Calu3 (cell line): ENCODE measurements at regions not wholly inside any gene's neighbourhood (a gene's known extent, or its start where the extent isn't known, plus 50 kb on each side); places are given as distances from the start of the nearest gene placed in this dataset.

Source experiments
- BruUV-seq: library from RNA; stranded (reverse); fragments of 400-500 nt; replicated peaks from 2 replicates; lab custom pipeline; 2021; lab: Mats Ljungman, UMichigan
- CTCF ChIA-PET: fragments of 300-600 bp; sonication (Branson Sonifier 250); formaldehyde crosslinking; loops from one replicate; lab custom pipeline; 2022; ENCODE audit warnings: antibody characterized with exemption; lab: Charles Lee
- DNase-seq: peaks from one replicate; pipeline ENCODE4 v3.0.0; 2022
- H3K27ac Mint-ChIP-seq: one replicate; pipeline ENCODE4 v1.8.0; 2022; ENCODE audit warnings: mixed read lengths; ENCODE audit not compliant: unreplicated experiment
- H3K27me3 Mint-ChIP-seq: one replicate; pipeline ENCODE4 v1.8.0; 2022; ENCODE audit warnings: mixed read lengths; ENCODE audit not compliant: unreplicated experiment
- H3K36me3 Mint-ChIP-seq: one replicate; pipeline ENCODE4 v1.8.0; 2022; ENCODE audit warnings: mild to moderate bottlenecking, moderate library complexity, mixed read lengths; ENCODE audit not compliant: insufficient read depth, unreplicated experiment
- H3K4me1 Mint-ChIP-seq: one replicate; pipeline ENCODE4 v1.8.0; 2022; ENCODE audit warnings: mild to moderate bottlenecking, low read depth, mixed read lengths; ENCODE audit not compliant: unreplicated experiment
- H3K4me3 Mint-ChIP-seq: one replicate; pipeline ENCODE4 v1.8.0; 2022; ENCODE audit warnings: mild to moderate bottlenecking, low read depth, moderate library complexity, mixed read lengths; ENCODE audit not compliant: unreplicated experiment
- H3K9me3 Mint-ChIP-seq: one replicate; pipeline ENCODE4 v1.8.0; 2022; ENCODE audit warnings: low read depth, mixed read lengths; ENCODE audit not compliant: unreplicated experiment
- intact Hi-C: fragments of 100-400 bp; cut with micrococcal nuclease; formaldehyde crosslinking; loops from one replicate; pipeline ENCODE4 v1.10.0; 2022; ENCODE audit not compliant: unreplicated experiment
- TF ChIP-seq, protein P1 (sequence below): fragments of 200-600 bp; IDR thresholded peaks from one replicate; pipeline ENCODE4 v1.8.0; 2022; ENCODE audit warnings: antibody characterized with exemption; ENCODE audit not compliant: unreplicated experiment

DNA sequence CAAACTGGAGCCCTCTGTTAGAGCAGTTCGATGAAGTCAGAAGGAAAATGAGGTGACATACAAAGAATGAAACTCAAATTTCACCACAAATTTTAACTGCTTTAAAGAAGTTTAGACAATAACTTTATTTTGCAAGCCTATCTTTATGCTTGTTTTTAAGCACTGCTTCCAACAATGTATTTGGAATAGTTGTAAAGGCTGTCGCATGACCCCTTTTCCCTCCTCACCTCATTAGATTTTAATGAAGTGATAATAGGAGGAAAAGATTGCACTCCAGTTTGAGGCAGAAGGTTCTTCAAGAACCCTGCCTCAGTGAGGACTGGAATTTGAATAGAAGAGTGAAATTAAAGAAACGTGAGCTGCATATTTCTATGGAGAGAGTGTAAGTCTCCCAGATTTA, 386.1 kb upstream of the NR3C2 start:
- no TSS peak for BruUV-seq
- H3K4me1 Mint-ChIP-seq = no peaks in the 10 kb centered on the region
- DNase-seq = no peak
- intact Hi-C loops = no loop called here
- no peaks in the 10 kb centered on the region for H3K27me3 Mint-ChIP-seq
- CTCF ChIA-PET = interaction anchor here (0.8 kb wide), 1 partner anchor 116 kb away, joined by 5 read pairs; no protein-coding TSS in a partner anchor
- peaks cover 2% of the 10 kb centered on the region for H3K9me3 Mint-ChIP-seq
- no peaks in the 10 kb centered on the region for H3K36me3 Mint-ChIP-seq
- no peak overlapping the region for H3K4me3 Mint-ChIP-seq
- no peak overlapping the region for H3K27ac Mint-ChIP-seq
- TF ChIP-seq, protein P1, sequence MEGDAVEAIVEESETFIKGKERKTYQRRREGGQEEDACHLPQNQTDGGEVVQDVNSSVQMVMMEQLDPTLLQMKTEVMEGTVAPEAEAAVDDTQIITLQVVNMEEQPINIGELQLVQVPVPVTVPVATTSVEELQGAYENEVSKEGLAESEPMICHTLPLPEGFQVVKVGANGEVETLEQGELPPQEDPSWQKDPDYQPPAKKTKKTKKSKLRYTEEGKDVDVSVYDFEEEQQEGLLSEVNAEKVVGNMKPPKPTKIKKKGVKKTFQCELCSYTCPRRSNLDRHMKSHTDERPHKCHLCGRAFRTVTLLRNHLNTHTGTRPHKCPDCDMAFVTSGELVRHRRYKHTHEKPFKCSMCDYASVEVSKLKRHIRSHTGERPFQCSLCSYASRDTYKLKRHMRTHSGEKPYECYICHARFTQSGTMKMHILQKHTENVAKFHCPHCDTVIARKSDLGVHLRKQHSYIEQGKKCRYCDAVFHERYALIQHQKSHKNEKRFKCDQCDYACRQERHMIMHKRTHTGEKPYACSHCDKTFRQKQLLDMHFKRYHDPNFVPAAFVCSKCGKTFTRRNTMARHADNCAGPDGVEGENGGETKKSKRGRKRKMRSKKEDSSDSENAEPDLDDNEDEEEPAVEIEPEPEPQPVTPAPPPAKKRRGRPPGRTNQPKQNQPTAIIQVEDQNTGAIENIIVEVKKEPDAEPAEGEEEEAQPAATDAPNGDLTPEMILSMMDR = no peak

DNA sequence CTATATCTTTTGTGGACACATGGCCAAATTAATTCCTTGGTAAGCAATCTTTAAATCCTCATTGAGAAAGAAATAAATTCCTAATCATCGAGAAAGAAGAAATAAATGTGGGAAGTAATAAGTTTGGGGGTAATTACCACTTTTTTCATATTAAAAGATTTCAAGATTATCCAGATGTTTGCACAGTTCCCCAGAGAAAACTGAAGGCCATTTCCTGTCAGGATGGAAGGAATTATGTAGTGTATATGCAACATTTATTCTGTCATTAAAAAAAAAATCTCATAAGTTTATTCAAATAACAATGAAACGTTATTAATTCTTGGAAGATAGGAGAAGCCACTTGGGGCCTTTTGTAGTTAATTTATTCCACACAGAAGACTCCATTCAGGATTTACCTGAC, 385.6 kb upstream of the NR3C2 start:
- TF ChIP-seq, protein P1 = no peak
- Mint-ChIP-seq H3K27ac (no peak overlapping the region), H3K36me3 (no peaks in the 10 kb centered on the region), H3K27me3 (no peaks in the 10 kb centered on the region), H3K4me1 (no peaks in the 10 kb centered on the region), H3K4me3 (no peak overlapping the region), H3K9me3 (peaks cover 2% of the 10 kb centered on the region)
- no peak for DNase-seq
- CTCF ChIA-PET = no interaction called here
- intact Hi-C loops = no loop called here
- no TSS peak for BruUV-seq

DNA sequence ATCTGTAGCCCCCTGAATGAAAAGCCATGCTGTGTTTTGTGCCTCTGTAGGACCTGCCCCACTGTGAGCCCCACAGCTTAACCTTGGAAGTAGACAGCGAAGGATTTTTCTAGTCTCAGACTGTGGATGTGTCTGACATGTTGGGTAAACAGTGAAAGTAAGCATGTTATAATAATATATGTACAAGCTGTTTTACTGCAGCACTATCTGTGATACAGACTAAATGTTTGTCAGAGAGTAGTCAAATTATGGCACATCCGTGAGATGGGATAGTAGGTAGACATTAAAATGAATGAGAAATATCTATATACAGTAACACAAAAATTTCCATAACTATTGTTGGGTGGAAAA, 381.2 kb upstream of the NR3C2 start:
- Mint-ChIP-seq H3K9me3 (peaks cover 2% of the 10 kb centered on the region), H3K27me3 (no peaks in the 10 kb centered on the region), H3K4me3 (no peak overlapping the region), H3K4me1 (no peaks in the 10 kb centered on the region), H3K27ac (no peak overlapping the region), H3K36me3 (no peaks in the 10 kb centered on the region)
- intact Hi-C loops = no loop called here
- no TSS peak for BruUV-seq
- TF ChIP-seq, protein P1 = no peak
- no peak for DNase-seq
- CTCF ChIA-PET = no interaction called here

DNA sequence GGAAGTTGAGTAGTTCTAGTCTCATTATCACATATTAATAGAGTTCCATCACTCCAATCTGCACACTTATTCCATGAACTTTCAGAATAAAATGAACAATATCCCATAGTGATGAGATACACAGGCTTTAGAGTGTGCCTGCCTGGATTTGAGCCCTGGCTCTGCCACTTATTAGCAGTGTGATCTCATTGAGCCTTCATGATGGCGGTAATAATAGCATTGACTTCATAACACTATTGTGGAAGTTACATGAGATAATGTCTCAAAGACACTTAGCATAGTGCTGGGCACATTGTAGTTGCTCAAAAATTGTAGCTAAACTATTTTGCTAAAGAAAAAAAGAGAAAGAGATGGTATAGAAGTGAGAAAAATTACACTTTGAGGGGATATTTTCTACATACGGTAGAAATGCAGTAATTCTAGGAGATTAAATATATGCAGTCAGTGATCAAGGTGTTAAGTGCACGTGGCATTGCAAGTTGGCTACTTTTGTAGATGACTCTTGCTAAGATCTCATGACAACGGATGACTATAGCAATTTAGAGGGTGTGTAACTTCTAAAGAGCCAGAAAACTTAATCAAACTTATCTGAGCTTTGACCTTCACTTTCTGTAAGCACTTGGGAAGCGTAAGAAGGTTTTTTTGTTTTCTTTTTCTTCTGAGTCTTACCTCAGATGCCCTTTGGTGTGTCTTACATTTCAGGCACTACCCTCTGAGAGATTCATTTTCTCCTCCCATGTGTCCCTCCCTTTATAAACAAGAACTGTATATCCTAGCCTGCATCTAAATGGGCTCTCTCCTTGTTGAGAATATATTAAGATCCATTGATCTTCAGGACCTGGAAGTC, 380.6 kb upstream of the NR3C2 start:
- CTCF ChIA-PET = no interaction called here
- intact Hi-C loops = no loop called here
- H3K4me1 Mint-ChIP-seq = no peaks in the 10 kb centered on the region
- H3K9me3 Mint-ChIP-seq = peaks cover 2% of the 10 kb centered on the region
- H3K27ac Mint-ChIP-seq = no peak overlapping the region
- TF ChIP-seq, protein P1 = no peak
- DNase-seq = no peak
- H3K4me3 Mint-ChIP-seq = no peak overlapping the region
- no TSS peak for BruUV-seq
- no peaks in the 10 kb centered on the region for H3K27me3 Mint-ChIP-seq
- no peaks in the 10 kb centered on the region for H3K36me3 Mint-ChIP-seq
